Heart left ventricle (tissue), 16 donors: ENCODE measurements at regions not wholly inside any gene's neighbourhood (a gene's known extent, or its start where the extent isn't known, plus 50 kb on each side); places are given as distances from the start of the nearest gene placed in this dataset.

ENCODE experiments used
- ATAC-seq, 4 donors: fragments of 200-7000 bp; cut with Tn5 transposase; one replicate each; pipeline ENCODE4 v1.9.1; 2020 to 2022; ENCODE audit warnings: moderate library complexity in 4 of 4, mild to moderate bottlenecking in 3 of 4, moderate number of reproducible peaks in 1 of 4
- DNase-seq, 5 donors: peaks; one replicate each; pipeline ENCODE4 v3.0.0-alpha.2; 2020
- H3K27ac ChIP-seq, 12 donors: fragments of 200-600 bp; sonication (generic) in 4 of 12; one replicate each; pipeline versions ENCODE4 v1.5.0 to v1.8.0; 2016 to 2022; ENCODE audit warnings: mild to moderate bottlenecking in 2 of 12
- H3K27me3 ChIP-seq, 9 donors: fragments of 200-600 bp; sonication (generic) in 2 of 9; one replicate each; pipeline versions ENCODE4 v1.5.1 to v1.8.0; 2016 to 2022; ENCODE audit warnings: mild to moderate bottlenecking in 3 of 9
- H3K36me3 ChIP-seq, 9 donors: fragments of 200-600 bp; sonication (generic) in 2 of 9; one replicate each; pipeline versions ENCODE4 v1.5.0 to v1.8.0; 2018 to 2022; ENCODE audit warnings: mild to moderate bottlenecking in 2 of 9
- H3K4me1 ChIP-seq, 12 donors: fragments of 200-600 bp; sonication (generic) in 4 of 12; one replicate each; pipeline versions ENCODE4 v1.5.0 to v1.8.0; 2016 to 2022; ENCODE audit warnings: mild to moderate bottlenecking in 3 of 12
- H3K4me3 ChIP-seq, 12 donors: fragments of 200-600 bp; sonication (generic) in 4 of 12; one replicate each; pipeline versions ENCODE4 v1.5.0 to v1.8.0; 2017 to 2022; ENCODE audit warnings: mild to moderate bottlenecking in 9 of 12, moderate library complexity in 4 of 12
- H3K9me3 ChIP-seq, 12 donors: fragments of 200-600 bp; sonication (generic) in 4 of 12; one replicate each; pipeline versions ENCODE4 v1.5.0 to v1.8.0; 2016 to 2022; ENCODE audit warnings: mild to moderate bottlenecking in 1 of 12
- CTCF ChIP-seq, 12 donors: fragments of 200-600 bp; sonication (generic) in 4 of 12; IDR thresholded peaks; one replicate each; pipeline versions ENCODE4 v1.5.0 to v1.8.0; 2018 to 2022; ENCODE audit warnings: antibody characterized with exemption in 12 of 12, mild to moderate bottlenecking in 5 of 12
- POLR2A ChIP-seq, 2 donors: fragments of 450-650 bp; IDR thresholded peaks; one replicate each; pipeline ENCODE4 v1.6.1; 2017; ENCODE audit warnings: antibody characterized with exemption in 2 of 2, mild to moderate bottlenecking in 2 of 2, moderate library complexity in 2 of 2
- WGBS, 4 donors: extraction: QIAGEN DNeasy Blood & Tissue Kit in 2 of 4; methylation state at CpG; one replicate each; pipeline versions ENCODE4 v1.1.5 to v1.1.7; 2013 to 2018; 5-methylcytosine and 5-hydroxymethylcytosine counted together
- intact Hi-C, 10 donors: fragments of 100-400 bp; cut with DNase I; formaldehyde crosslinking; loops; one replicate each; pipeline versions ENCODE4 v1.11.1 to v1.14.2; 2022
- donor health status: ischemic (EF 13 %, LVEDD 7.1; RV severe dilation, severe dysfunction).
- donor health status: healthy with polysubstance abuse.
- donor health status: DM: no; HTN: yes; CAD: no.
- donor health status: DM: no; HTN: no; CAD: no.
- donor health status: ischemic (EF 25% LVEDD 6.9; RV normal size, moderate dysfunction).
- donor health status: ischemic (EF 25% LVEDD 5.7; RV mildly dilated, moderate dysfunction).
- donor health status: healthy.
- donor health status: DM: yes; HTN: yes; CAD: no.
- donor health status: ischemic (EF 35%, LVEDD 5.7; RV mildly dilated, moderate dysfunction).
- donor health status: nonischemic (EF 11% LVEDD 7.7; RV severe dilation, severe dysfunction).
- donor health status: DM: yes; HTN: yes; CAD: no.
- donor health status: PGD.
- donor health status: ischemic (EF 29% LVEDD 5.4; RV normal size, mild dysfunction).
- donor health status: nonischemic (EF 23%, LVEDD 6.1; RV moderate dilation, normal function).

- WGBS, 4 donors = 67 to 85% (median 74%) methylated on average over 7 of the region's 7 CpGs
- no peaks in the 10 kb centered on the region for H3K9me3 ChIP-seq
- no peak for DNase-seq
- no peaks in the 10 kb centered on the region for H3K36me3 ChIP-seq
- TF ChIP-seq CTCF (IDR thresholded peaks at IDR 0.05) (no peak), POLR2A (IDR thresholded peaks at IDR 0.05) (no peak)
- peak in 1 of 4 donors; percentile 70 for ATAC-seq
- H3K27me3 ChIP-seq = no peaks in the 10 kb centered on the region
- H3K27ac ChIP-seq = peak overlapping the region in 1 of 12 donors; percentile 19
- no peak overlapping the region for H3K4me3 ChIP-seq
- intact Hi-C loops = no loop called here
- peaks cover 0 to 20% (median 2%) of the 10 kb centered on the region in 12 donors for H3K4me1 ChIP-seq
Observed at GRCh38 chr6:12474167-12475140, 184.3 kb downstream of the EDN1 start.

GRCh38 chr6:12476484-12476883 lies 186.3 kb downstream of the EDN1 start:
- no peak for DNase-seq
- H3K4me1 ChIP-seq = peaks cover 0 to 20% (median 2%) of the 10 kb centered on the region in 12 donors
- no peak for ATAC-seq
- no peaks in the 10 kb centered on the region for H3K36me3 ChIP-seq
- H3K9me3 ChIP-seq = no peaks in the 10 kb centered on the region
- no peak overlapping the region for H3K4me3 ChIP-seq
- intact Hi-C loops = no loop called here
- no peak for TF ChIP-seq CTCF (IDR thresholded peaks at IDR 0.05)
- no peak for TF ChIP-seq POLR2A (IDR thresholded peaks at IDR 0.05)
- H3K27ac ChIP-seq = no peak overlapping the region
- H3K27me3 ChIP-seq = no peaks in the 10 kb centered on the region

GRCh38 chr6:12477616-12478015 lies 187.5 kb downstream of the EDN1 start:
- Histone ChIP-seq H3K27me3 (no peaks in the 10 kb centered on the region), H3K27ac (no peak overlapping the region), H3K4me1 (peaks cover 0 to 19% (median 2%) of the 10 kb centered on the region in 12 donors), H3K36me3 (no peaks in the 10 kb centered on the region), H3K9me3 (no peaks in the 10 kb centered on the region), H3K4me3 (no peak overlapping the region)
- TF ChIP-seq POLR2A (IDR thresholded peaks at IDR 0.05) = no peak
- TF ChIP-seq CTCF (IDR thresholded peaks at IDR 0.05) = no peak
- WGBS, 4 donors = 67 to 76% (median 72%) methylated on average over 3 of the region's 3 CpGs
- DNase-seq = no peak
- ATAC-seq = no peak
- intact Hi-C loops = no loop called here

GRCh38 chr6:12478921-12479320 lies 188.8 kb downstream of the EDN1 start:
- ATAC-seq (no peak), DNase-seq (no peak)
- Histone ChIP-seq H3K9me3 (no peaks in the 10 kb centered on the region), H3K36me3 (no peaks in the 10 kb centered on the region), H3K4me1 (peaks cover 0 to 14% (median under 1%) of the 10 kb centered on the region in 12 donors), H3K27me3 (no peaks in the 10 kb centered on the region), H3K4me3 (no peak overlapping the region), H3K27ac (no peak overlapping the region)
- intact Hi-C loops = no loop called here
- TF ChIP-seq CTCF (IDR thresholded peaks at IDR 0.05) (no peak), POLR2A (IDR thresholded peaks at IDR 0.05) (no peak)
- 79 to 82% (median 82%) methylated on average over 3 of the region's 3 CpGs for WGBS, 4 donors
